T-cell (primary cell): ENCODE measurements at regions not wholly inside any gene's neighbourhood (a gene's known extent, or its start where the extent isn't known, plus 50 kb on each side); places are given as distances from the start of the nearest gene placed in this dataset.
"Not testable (repeated sequence)": the region's sequence is repeated elsewhere in the genome, so short reads cannot be mapped to it uniquely, and the experiment has no call there.

Experiments used
- ATAC-seq, 4 experiments: fragments of 200-7000 bp in 3 of 4; fragments of 150-1000 bp in 1 of 4; cut with Tn5 transposase; replicated peaks in 1 of 4; 1 replicate in 3 of 4; 2 replicates in 1 of 4; pipeline ENCODE4 v1.10.0; 2021; ENCODE audit warnings: moderate library complexity in 3 of 4, mild to moderate bottlenecking in 2 of 4, moderate number of reproducible peaks in 1 of 4
- CTCF ChIA-PET, 2 donors: fragments of 300-600 bp; sonication (Branson Sonifier 250); formaldehyde crosslinking; loops; one replicate each; lab custom pipeline; 2022; ENCODE audit warnings: antibody characterized with exemption in 2 of 2; lab: Charles Lee
- POLR2A ChIA-PET, 2 donors: fragments of 300-600 bp; sonication (Branson Sonifier 250); formaldehyde crosslinking; loops; one replicate each; lab custom pipeline; 2022; ENCODE audit warnings: antibody characterized with exemption in 2 of 2; lab: Charles Lee
- DNase-seq, 35 experiments: peaks; one replicate each; pipeline versions ENCODE4 v3.0.0 to v3.0.0-alpha.2; 2013 to 2023
- H3K27ac ChIP-seq: one replicate; pipeline ENCODE4 v1.5.1; 2013; ENCODE audit warnings: low read length
- H3K27me3 ChIP-seq, 2 experiments: replicated peaks in 1 of 2; 1 replicate in 1 of 2; 2 replicates in 1 of 2; pipeline versions ENCODE4 v1.6.1 to v1.7.0; 2013; ENCODE audit warnings: low read length in 1 of 2, mixed read lengths in 1 of 2; ENCODE audit not compliant: control insufficient read depth in 2 of 2, insufficient read depth in 2 of 2; ENCODE audit errors: extremely low read depth in 1 of 2
- H3K36me3 ChIP-seq, 2 donors: 1 replicate in 1 of 2; 2 replicates in 1 of 2; pipeline versions ENCODE4 v1.6.1 to v1.7.0; 2013; ENCODE audit warnings: low read length in 1 of 2; ENCODE audit not compliant: control insufficient read depth in 2 of 2, insufficient read depth in 1 of 2; ENCODE audit errors: extremely low read depth in 1 of 2
- H3K4me1 ChIP-seq, 2 experiments: 1 replicate in 1 of 2; 2 replicates in 1 of 2; pipeline versions ENCODE4 v1.6.1 to v1.7.0; 2013; ENCODE audit warnings: low read length in 2 of 2, mixed read lengths in 1 of 2; ENCODE audit not compliant: insufficient read depth in 2 of 2, control insufficient read depth in 1 of 2; ENCODE audit errors: extremely low read depth in 1 of 2
- H3K4me3 ChIP-seq, 2 donors: 1 replicate in 1 of 2; 2 replicates in 1 of 2; pipeline versions ENCODE4 v1.5.1 to v1.7.0; 2013; ENCODE audit warnings: mild to moderate bottlenecking in 2 of 2, low read length in 1 of 2, moderate library complexity in 1 of 2; ENCODE audit not compliant: control insufficient read depth in 1 of 2; ENCODE audit errors: extremely low read depth in 1 of 2
- H3K9me3 ChIP-seq: 2 replicates; pipeline ENCODE4 v1.7.0; 2013
- H3K27ac Mint-ChIP-seq, 2 donors: one replicate each; pipeline ENCODE4 v1.8.0; 2020 to 2021; ENCODE audit warnings: mild to moderate bottlenecking in 2 of 2, mixed read lengths in 2 of 2
- H3K27me3 Mint-ChIP-seq, 2 donors: one replicate each; pipeline ENCODE4 v1.8.0; 2021 to 2022; ENCODE audit warnings: mixed read lengths in 2 of 2
- H3K36me3 Mint-ChIP-seq: one replicate; pipeline ENCODE4 v1.8.0; 2021; ENCODE audit warnings: mixed read lengths
- H3K4me1 Mint-ChIP-seq, 3 donors: one replicate each; pipeline ENCODE4 v1.8.0; 2020 to 2022; ENCODE audit warnings: mixed read lengths in 3 of 3, mild to moderate bottlenecking in 1 of 3
- H3K4me3 Mint-ChIP-seq, 3 donors: one replicate each; pipeline ENCODE4 v1.8.0; 2020 to 2022; ENCODE audit warnings: mild to moderate bottlenecking in 3 of 3, mixed read lengths in 3 of 3, moderate library complexity in 3 of 3
- H3K9me3 Mint-ChIP-seq, 3 donors: one replicate each; pipeline ENCODE4 v1.8.0; 2020 to 2022; ENCODE audit warnings: mixed read lengths in 3 of 3
- WGBS: methylation state at CpG from one replicate; pipeline ENCODE4 v1.1.5; 2013; ENCODE audit warnings: missing lambda C conversion rate; ENCODE audit not compliant: insufficient coverage; 5-methylcytosine and 5-hydroxymethylcytosine counted together

- Mint-ChIP-seq H3K9me3 (peaks cover 4 to 10% (median 8%) of the 10 kb centered on the region in 3 donors), H3K27me3 (no peaks in the 10 kb centered on the region), H3K36me3 (no peaks in the 10 kb centered on the region), H3K4me3 (no peak overlapping the region), H3K27ac (no peak overlapping the region), H3K4me1 (no peaks in the 10 kb centered on the region)
- ATAC-seq (no peak), DNase-seq (no peak)
- CTCF ChIA-PET: no interaction called here
- WGBS: no CpG with 5 or more reads among the region's 1 CpG
- POLR2A ChIA-PET: no interaction called here
- no peak overlapping the region for H3K27ac ChIP-seq
- no peak overlapping the region for H3K4me3 ChIP-seq
- H3K4me1 ChIP-seq: no peaks in the 10 kb centered on the region
- H3K27me3 ChIP-seq: no peaks in the 10 kb centered on the region
- no peaks in the 10 kb centered on the region for H3K36me3 ChIP-seq
- no peaks in the 10 kb centered on the region for H3K9me3 ChIP-seq
These were observed 799.6 kb downstream of the KCNJ3 start for GRCh38 chr2:155498106-155498505.

GRCh38 chr2:155494744-155495143, 796.2 kb downstream of the KCNJ3 start:
- ChIA-PET POLR2A (no interaction called here), CTCF (no interaction called here)
- Histone ChIP-seq H3K4me1 (no peaks in the 10 kb centered on the region), H3K27me3 (no peaks in the 10 kb centered on the region), H3K4me3 (no peak overlapping the region), H3K36me3 (no peaks in the 10 kb centered on the region), H3K9me3 (no peaks in the 10 kb centered on the region), H3K27ac (no peak overlapping the region)
- Mint-ChIP-seq H3K36me3 (no peaks in the 10 kb centered on the region), H3K9me3 (peaks cover 4 to 8% (median 8%) of the 10 kb centered on the region in 3 donors), H3K27ac (no peak overlapping the region), H3K27me3 (no peaks in the 10 kb centered on the region), H3K4me1 (no peaks in the 10 kb centered on the region), H3K4me3 (no peak overlapping the region)
- 73% methylated on average over 2 of the region's 3 CpGs for WGBS
- DNase-seq (no peak), ATAC-seq (no peak)

- no peak overlapping the region for H3K27ac Mint-ChIP-seq
- DNase-seq: no peak
- H3K4me1 Mint-ChIP-seq: no peaks in the 10 kb centered on the region
- no peaks in the 10 kb centered on the region for H3K27me3 ChIP-seq
- no CpG with 5 or more reads among the region's 3 CpGs for WGBS
- no peaks in the 10 kb centered on the region for H3K27me3 Mint-ChIP-seq
- CTCF ChIA-PET: no interaction called here
- H3K9me3 Mint-ChIP-seq: peaks cover 0 to 4% (median 3%) of the 10 kb centered on the region in 3 donors
- no peaks in the 10 kb centered on the region for H3K36me3 Mint-ChIP-seq
- H3K9me3 ChIP-seq: no peaks in the 10 kb centered on the region
- POLR2A ChIA-PET: no interaction called here
- H3K4me3 Mint-ChIP-seq: no peak overlapping the region
- H3K27ac ChIP-seq: no peak overlapping the region
- no peaks in the 10 kb centered on the region for H3K4me1 ChIP-seq
- ATAC-seq: no peak
- H3K36me3 ChIP-seq: no peaks in the 10 kb centered on the region
- H3K4me3 ChIP-seq: no peak overlapping the region
These were observed 786.8 kb downstream of the KCNJ3 start for GRCh38 chr2:155485141-155485842.

- CTCF ChIA-PET: no interaction called here
- Histone ChIP-seq H3K27ac (no peak overlapping the region), H3K27me3 (no peaks in the 10 kb centered on the region), H3K9me3 (no peaks in the 10 kb centered on the region), H3K4me3 (no peak overlapping the region), H3K36me3 (no peaks in the 10 kb centered on the region), H3K4me1 (no peaks in the 10 kb centered on the region)
- H3K27me3 Mint-ChIP-seq: no peaks in the 10 kb centered on the region
- H3K36me3 Mint-ChIP-seq: no peaks in the 10 kb centered on the region
- no peak for DNase-seq
- no peaks in the 10 kb centered on the region for H3K4me1 Mint-ChIP-seq
- H3K4me3 Mint-ChIP-seq: no peak overlapping the region
- no peak overlapping the region for H3K27ac Mint-ChIP-seq
- ATAC-seq: no peak
- H3K9me3 Mint-ChIP-seq: peaks cover 3 to 15% (median 3%) of the 10 kb centered on the region in 3 donors
- POLR2A ChIA-PET: interaction anchor here in 1 of 2 donors (0.6 kb wide), 1 partner anchor 95 kb away, joined by 3 read pairs; no protein-coding TSS in a partner anchor
These were observed 782.6 kb downstream of the KCNJ3 start for GRCh38 chr2:155481141-155481540.

GRCh38 chr2:155472018-155472417, 773.5 kb downstream of the KCNJ3 start:
- H3K27me3 ChIP-seq, ATAC-seq, DNase-seq, H3K9me3 ChIP-seq, H3K4me1 Mint-ChIP-seq, CTCF ChIA-PET, H3K36me3 Mint-ChIP-seq, H3K27ac Mint-ChIP-seq, POLR2A ChIA-PET, H3K27me3 Mint-ChIP-seq, H3K27ac ChIP-seq, H3K4me3 Mint-ChIP-seq, H3K4me3 ChIP-seq, H3K4me1 ChIP-seq, H3K36me3 ChIP-seq: not testable (repeated sequence)
- 83% methylated on average over 1 of the region's 14 CpGs for WGBS
- peaks cover 2 to 10% (median 7%) of the 10 kb centered on the region in 3 donors for H3K9me3 Mint-ChIP-seq

- no peaks in the 10 kb centered on the region for H3K27me3 ChIP-seq
- ATAC-seq: no peak
- Mint-ChIP-seq H3K27ac (no peak overlapping the region), H3K36me3 (no peaks in the 10 kb centered on the region), H3K4me3 (no peak overlapping the region), H3K4me1 (no peaks in the 10 kb centered on the region), H3K9me3 (no peaks in the 10 kb centered on the region), H3K27me3 (no peaks in the 10 kb centered on the region)
- no peak for DNase-seq
- H3K4me3 ChIP-seq: no peak overlapping the region
- POLR2A ChIA-PET: no interaction called here
- H3K4me1 ChIP-seq: no peaks in the 10 kb centered on the region
- CTCF ChIA-PET: no interaction called here
- no CpG with 5 or more reads among the region's 1 CpG for WGBS
- no peaks in the 10 kb centered on the region for H3K9me3 ChIP-seq
- H3K27ac ChIP-seq: no peak overlapping the region
- no peaks in the 10 kb centered on the region for H3K36me3 ChIP-seq
These were observed 757.7 kb downstream of the KCNJ3 start for GRCh38 chr2:155456222-155456621.
